Esophagus squamous epithelium (tissue), 5 donors: ENCODE measurements at regions not wholly inside any gene's neighbourhood (a gene's known extent, or its start where the extent isn't known, plus 50 kb on each side); places are given as distances from the start of the nearest gene placed in this dataset.

Experiments used
- DNase-seq: peaks from one replicate; lab custom pipeline; 2025; lab: John Stamatoyannopoulos, UW
- H3K27ac ChIP-seq, 4 donors: fragments of 200-600 bp; sonication (generic); one replicate each; pipeline ENCODE4 v1.5.1; 2016 to 2019; ENCODE audit warnings: mild to moderate bottlenecking in 1 of 4
- H3K27me3 ChIP-seq, 4 donors: fragments of 200-600 bp; sonication (generic); 1 replicate in 3 of 4; 2 replicates in 1 of 4; pipeline versions ENCODE4 v1.5.1 to v1.6.0; 2017 to 2021; ENCODE audit warnings: antibody characterized with exemption in 1 of 4
- H3K36me3 ChIP-seq, 3 donors: fragments of 200-600 bp; sonication (generic); one replicate each; pipeline ENCODE4 v1.5.1; 2016 to 2019
- H3K4me1 ChIP-seq, 3 donors: fragments of 200-600 bp; sonication (generic); one replicate each; pipeline ENCODE4 v1.5.1; 2017 to 2019
- H3K4me3 ChIP-seq, 4 donors: fragments of 200-600 bp; sonication (generic); 1 replicate in 3 of 4; 2 replicates in 1 of 4; pipeline ENCODE4 v1.5.1; 2016 to 2019; ENCODE audit warnings: mild to moderate bottlenecking in 2 of 4, moderate library complexity in 1 of 4
- H3K9me3 ChIP-seq, 3 donors: fragments of 200-600 bp; sonication (generic); one replicate each; pipeline ENCODE4 v1.5.1; 2016 to 2019
- CTCF ChIP-seq, 6 experiments: fragments of 450-650 bp in 4 of 6; fragments of 200-600 bp in 2 of 6; sonication (generic) in 2 of 6; IDR thresholded peaks; one replicate each; pipeline ENCODE4 v1.5.1; 2016 to 2019; ENCODE audit warnings: antibody characterized with exemption in 6 of 6, mild to moderate bottlenecking in 4 of 6, moderate library complexity in 4 of 6
- POLR2A ChIP-seq, 4 donors: fragments of 450-650 bp; IDR thresholded peaks; one replicate each; pipeline ENCODE4 v1.6.1; 2017; ENCODE audit warnings: antibody characterized with exemption in 4 of 4, mild to moderate bottlenecking in 4 of 4, moderate library complexity in 3 of 4
- WGBS, 2 donors: methylation state at CpG; one replicate each; pipeline ENCODE4 v1.1.5; 2018; 5-methylcytosine and 5-hydroxymethylcytosine counted together
- intact Hi-C: fragments of 100-400 bp; cut with DNase I; formaldehyde crosslinking; loops from one replicate; pipeline ENCODE4 v1.15.0; 2022
- donor health status: DM: yes; HTN: yes; CAD: no.

- Histone ChIP-seq H3K9me3 (no peaks in the 10 kb centered on the region), H3K27ac (no peak overlapping the region), H3K36me3 (no peaks in the 10 kb centered on the region), H3K27me3 (peaks cover 0 to 14% (median 0%) of the 10 kb centered on the region in 4 donors), H3K4me3 (no peak overlapping the region), H3K4me1 (peaks cover 0 to 16% (median 0%) of the 10 kb centered on the region in 3 donors)
- 73 to 82% methylated on average over 1 to 2 of the region's 2 CpGs for WGBS, 2 donors
- TF ChIP-seq CTCF (IDR thresholded peaks at IDR 0.05) (no peak), POLR2A (IDR thresholded peaks at IDR 0.05) (no peak)
- intact Hi-C loops = loop anchor here (10.0 kb wide), 1 partner anchor 171 kb away; no protein-coding TSS in a partner anchor
- DNase-seq = no peak
These were observed 204.9 kb downstream of the DAD1 start for GRCh38 chr14:22384167-22384549.

GRCh38 chr14:22383515-22384166 lies 205.4 kb downstream of the DAD1 start:
- 70 to 83% methylated on average over 4 to 7 of the region's 8 CpGs for WGBS, 2 donors
- Histone ChIP-seq H3K36me3 (no peaks in the 10 kb centered on the region), H3K27ac (no peak overlapping the region), H3K4me3 (no peak overlapping the region), H3K27me3 (peaks cover 0 to 11% (median 0%) of the 10 kb centered on the region in 4 donors), H3K9me3 (no peaks in the 10 kb centered on the region), H3K4me1 (peaks cover 0 to 13% (median 0%) of the 10 kb centered on the region in 3 donors)
- TF ChIP-seq POLR2A (IDR thresholded peaks at IDR 0.05) = no peak
- TF ChIP-seq CTCF (IDR thresholded peaks at IDR 0.05) = no peak
- DNase-seq = no peak
- intact Hi-C loops = loop anchor here (10.0 kb wide), 1 partner anchor 171 kb away; no protein-coding TSS in a partner anchor

GRCh38 chr14:22382955-22383354 lies 206.1 kb downstream of the DAD1 start:
- Histone ChIP-seq H3K4me3 (no peak overlapping the region), H3K27me3 (peaks cover 0 to 8% (median 0%) of the 10 kb centered on the region in 4 donors), H3K9me3 (no peaks in the 10 kb centered on the region), H3K36me3 (no peaks in the 10 kb centered on the region), H3K4me1 (peaks cover 0 to 13% (median 0%) of the 10 kb centered on the region in 3 donors), H3K27ac (no peak overlapping the region)
- no peak for TF ChIP-seq CTCF (IDR thresholded peaks at IDR 0.05)
- 88 to 100% methylated on average over 1 to 2 of the region's 2 CpGs for WGBS, 2 donors
- DNase-seq = no peak
- intact Hi-C loops = loop anchor here (10.0 kb wide), 1 partner anchor 172 kb away; no protein-coding TSS in a partner anchor

- 88 to 93% methylated on average over 1 of the region's 1 CpG for WGBS, 2 donors
- Histone ChIP-seq H3K36me3 (no peaks in the 10 kb centered on the region), H3K27ac (no peak overlapping the region), H3K9me3 (no peaks in the 10 kb centered on the region), H3K27me3 (peaks cover 0 to 7% (median 0%) of the 10 kb centered on the region in 4 donors), H3K4me1 (peaks cover 0 to 8% (median 0%) of the 10 kb centered on the region in 3 donors), H3K4me3 (no peak overlapping the region)
- TF ChIP-seq POLR2A (IDR thresholded peaks at IDR 0.05) (no peak), CTCF (IDR thresholded peaks at IDR 0.05) (no peak)
- no peak for DNase-seq
- intact Hi-C loops = loop anchor here (10.0 kb wide), 1 partner anchor 172 kb away; no protein-coding TSS in a partner anchor
These were observed 206.6 kb downstream of the DAD1 start for GRCh38 chr14:22382395-22382794.

GRCh38 chr14:22381766-22382165 lies 207.3 kb downstream of the DAD1 start:
- intact Hi-C loops = loop anchor here (10.0 kb wide), 1 partner anchor 173 kb away; no protein-coding TSS in a partner anchor
- H3K27ac ChIP-seq = no peak overlapping the region
- no peak overlapping the region for H3K4me3 ChIP-seq
- no peak for DNase-seq
- H3K4me1 ChIP-seq = peaks cover 0 to 6% (median 0%) of the 10 kb centered on the region in 3 donors
- H3K9me3 ChIP-seq = no peaks in the 10 kb centered on the region
- WGBS, 2 donors = 91 to 95% methylated on average over 2 of the region's 2 CpGs
- no peak for TF ChIP-seq CTCF (IDR thresholded peaks at IDR 0.05)
- no peak for TF ChIP-seq POLR2A (IDR thresholded peaks at IDR 0.05)
- H3K36me3 ChIP-seq = no peaks in the 10 kb centered on the region
- H3K27me3 ChIP-seq = peaks cover 0 to 7% (median 0%) of the 10 kb centered on the region in 4 donors
